ENCODE measurements at regions not wholly inside any gene's neighbourhood (a gene's known extent, or its start where the extent isn't known, plus 50 kb on each side); places are given as distances from the start of the nearest gene placed in this dataset.

DNA sequence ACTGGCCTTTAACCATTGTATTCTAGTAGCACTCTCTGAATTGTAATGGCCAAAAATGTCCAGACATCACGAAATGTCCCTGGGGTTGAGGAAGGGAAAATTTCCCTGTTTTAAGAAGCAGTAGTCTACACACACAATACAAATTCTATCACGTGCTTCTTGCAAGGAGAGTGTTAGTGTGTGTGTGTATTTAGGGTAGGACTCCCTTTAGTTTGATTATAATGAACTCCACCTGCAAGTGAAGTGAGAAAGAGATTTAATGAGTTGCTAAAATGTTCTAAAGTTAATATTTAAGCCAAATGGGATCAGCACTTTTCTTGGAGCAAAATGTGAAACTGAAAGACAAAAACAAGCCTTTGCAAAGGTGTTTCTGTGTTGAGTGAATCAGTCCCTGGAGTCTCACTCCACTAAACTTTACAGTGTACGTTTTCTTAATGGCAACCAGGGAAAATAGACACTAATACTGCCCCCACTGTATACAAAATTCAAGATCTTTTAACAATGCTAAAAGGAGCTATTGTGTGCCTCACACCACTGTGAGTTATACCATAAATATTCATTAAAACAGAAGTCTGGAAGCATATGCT, 590.3 kb upstream of the TENM4 start:
- Histone ChIP-seq H3K9ac (ENCODE audit: low read length) (no peak overlapping the region), H3K4me1 (ENCODE audit: control insufficient read depth, low read depth, low read length) (peaks cover 5% of the 10 kb centered on the region), H3K27ac (ENCODE audit: low read length) (no peak overlapping the region), H3K9me3 (ENCODE audit: control insufficient read depth, low read depth, low read length) (no peaks in the 10 kb centered on the region), H3K4me3 (ENCODE audit: low read length) (no peak overlapping the region), H3K27me3 (ENCODE audit: control insufficient read depth, insufficient read depth, low read length) (no peaks in the 10 kb centered on the region), H3K36me3 (ENCODE audit: control insufficient read depth, low read depth, low read length) (no peaks in the 10 kb centered on the region)

- H3K9me3 ChIP-seq (ENCODE audit: control insufficient read depth, low read depth, low read length), result no peaks in the 10 kb centered on the region
- no peak overlapping the region for H3K27ac ChIP-seq (ENCODE audit: low read length)
- H3K9ac ChIP-seq (ENCODE audit: low read length), result no peak overlapping the region
- no peaks in the 10 kb centered on the region for H3K36me3 ChIP-seq (ENCODE audit: control insufficient read depth, low read depth, low read length)
- H3K4me3 ChIP-seq (ENCODE audit: low read length), result no peak overlapping the region
- H3K27me3 ChIP-seq (ENCODE audit: control insufficient read depth, insufficient read depth, low read length), result no peaks in the 10 kb centered on the region
- H3K4me1 ChIP-seq (ENCODE audit: control insufficient read depth, low read depth, low read length), result peaks cover 5% of the 10 kb centered on the region
These were observed 588.2 kb upstream of the TENM4 start for GRCh38 chr11:80028998-80029397.

DNA sequence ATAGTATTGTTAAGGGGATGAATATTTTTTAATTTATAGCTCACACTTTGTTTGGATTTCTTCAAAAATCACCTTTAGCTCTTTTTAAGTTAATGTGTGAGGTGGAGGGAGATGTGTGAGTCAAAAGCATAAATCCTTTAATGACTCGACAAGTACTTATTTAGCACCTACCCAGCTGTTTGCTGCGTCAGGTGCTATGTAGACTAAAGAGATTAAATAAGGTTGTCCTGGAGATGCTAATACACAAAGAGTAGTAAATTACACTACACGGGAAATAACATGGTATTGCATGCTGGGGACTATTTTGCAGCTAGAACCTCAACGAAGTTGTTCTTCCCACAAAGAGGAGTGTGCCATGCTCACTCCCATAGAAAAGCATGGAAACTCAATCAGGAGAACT, 583.3 kb upstream of the TENM4 start:
- no peak overlapping the region for H3K4me3 ChIP-seq (ENCODE audit: low read length)
- H3K27me3 ChIP-seq (ENCODE audit: control insufficient read depth, insufficient read depth, low read length), result no peaks in the 10 kb centered on the region
- H3K4me1 ChIP-seq (ENCODE audit: control insufficient read depth, low read depth, low read length), result peaks cover 5% of the 10 kb centered on the region
- H3K9me3 ChIP-seq (ENCODE audit: control insufficient read depth, low read depth, low read length), result no peaks in the 10 kb centered on the region
- no peaks in the 10 kb centered on the region for H3K36me3 ChIP-seq (ENCODE audit: control insufficient read depth, low read depth, low read length)
- no peak overlapping the region for H3K27ac ChIP-seq (ENCODE audit: low read length)
- H3K9ac ChIP-seq (ENCODE audit: low read length), result no peak overlapping the region

- H3K4me1 ChIP-seq (ENCODE audit: control insufficient read depth, low read depth, low read length), result peaks cover under 1% of the 10 kb centered on the region
- H3K27ac ChIP-seq (ENCODE audit: low read length), result no peak overlapping the region
- no peaks in the 10 kb centered on the region for H3K9me3 ChIP-seq (ENCODE audit: control insufficient read depth, low read depth, low read length)
- no peaks in the 10 kb centered on the region for H3K27me3 ChIP-seq (ENCODE audit: control insufficient read depth, insufficient read depth, low read length)
- H3K9ac ChIP-seq (ENCODE audit: low read length), result no peak overlapping the region
- no peaks in the 10 kb centered on the region for H3K36me3 ChIP-seq (ENCODE audit: control insufficient read depth, low read depth, low read length)
- no peak overlapping the region for H3K4me3 ChIP-seq (ENCODE audit: low read length)
These were observed 582.6 kb upstream of the TENM4 start for GRCh38 chr11:80023386-80023785.

- Histone ChIP-seq H3K27me3 (ENCODE audit: control insufficient read depth, insufficient read depth, low read length) (no peaks in the 10 kb centered on the region), H3K27ac (ENCODE audit: low read length) (no peak overlapping the region), H3K9ac (ENCODE audit: low read length) (no peak overlapping the region), H3K4me1 (ENCODE audit: control insufficient read depth, low read depth, low read length) (no peaks in the 10 kb centered on the region), H3K9me3 (ENCODE audit: control insufficient read depth, low read depth, low read length) (no peaks in the 10 kb centered on the region), H3K36me3 (ENCODE audit: control insufficient read depth, low read depth, low read length) (no peaks in the 10 kb centered on the region), H3K4me3 (ENCODE audit: low read length) (no peak overlapping the region)
These were observed 569.7 kb upstream of the TENM4 start for GRCh38 chr11:80010536-80010935.

DNA sequence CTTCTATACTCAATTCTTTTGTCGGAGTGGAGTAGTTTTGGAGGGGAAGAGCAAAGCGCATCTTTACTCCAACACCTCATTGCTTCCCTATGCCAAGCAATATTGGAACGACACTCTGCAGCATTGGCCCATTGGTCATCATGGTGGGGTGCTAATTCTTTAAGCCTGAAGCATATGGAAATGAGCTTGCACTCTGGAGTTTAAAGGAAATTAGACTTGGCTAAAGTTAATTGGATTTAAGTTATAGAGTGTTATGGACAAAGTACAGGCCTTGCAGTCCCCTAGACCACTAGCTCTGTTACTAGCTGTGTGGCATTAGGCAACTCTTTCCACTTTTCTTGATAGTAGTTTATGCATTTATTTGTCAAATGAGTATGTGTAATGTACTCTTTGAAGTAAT, 568.3 kb upstream of the TENM4 start:
- no peaks in the 10 kb centered on the region for H3K4me1 ChIP-seq (ENCODE audit: control insufficient read depth, low read depth, low read length)
- H3K36me3 ChIP-seq (ENCODE audit: control insufficient read depth, low read depth, low read length), result no peaks in the 10 kb centered on the region
- H3K27me3 ChIP-seq (ENCODE audit: control insufficient read depth, insufficient read depth, low read length), result no peaks in the 10 kb centered on the region
- H3K9ac ChIP-seq (ENCODE audit: low read length), result no peak overlapping the region
- H3K4me3 ChIP-seq (ENCODE audit: low read length), result no peak overlapping the region
- no peak overlapping the region for H3K27ac ChIP-seq (ENCODE audit: low read length)
- no peaks in the 10 kb centered on the region for H3K9me3 ChIP-seq (ENCODE audit: control insufficient read depth, low read depth, low read length)

GRCh38 chr11:80007616-80008015, 566.8 kb upstream of the TENM4 start:
- H3K4me1 ChIP-seq (ENCODE audit: control insufficient read depth, low read depth, low read length), result no peaks in the 10 kb centered on the region
- no peak overlapping the region for H3K27ac ChIP-seq (ENCODE audit: low read length)
- H3K36me3 ChIP-seq (ENCODE audit: control insufficient read depth, low read depth, low read length), result no peaks in the 10 kb centered on the region
- no peak overlapping the region for H3K9ac ChIP-seq (ENCODE audit: low read length)
- no peak overlapping the region for H3K4me3 ChIP-seq (ENCODE audit: low read length)
- no peaks in the 10 kb centered on the region for H3K9me3 ChIP-seq (ENCODE audit: control insufficient read depth, low read depth, low read length)
- H3K27me3 ChIP-seq (ENCODE audit: control insufficient read depth, insufficient read depth, low read length), result no peaks in the 10 kb centered on the region

DNA sequence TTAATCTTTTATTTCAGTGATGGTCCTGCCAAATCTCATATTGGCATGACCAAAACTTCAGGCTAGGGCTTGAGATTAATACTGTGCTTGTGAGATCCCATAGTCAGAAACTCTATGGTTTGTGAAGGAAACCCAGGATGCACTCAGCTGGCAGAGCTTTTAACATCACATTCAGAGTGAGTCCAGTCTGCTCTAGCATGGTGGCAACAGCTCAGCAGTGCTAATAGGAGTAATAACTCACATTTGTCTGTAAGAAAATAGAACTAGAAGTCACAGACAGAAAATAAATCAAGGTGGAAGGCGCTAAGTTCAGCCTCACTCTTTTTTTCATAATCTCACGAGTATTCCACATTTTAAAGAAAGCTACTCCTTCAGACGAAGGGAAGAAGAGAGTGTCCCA, 549.3 kb upstream of the TENM4 start:
- no peak overlapping the region for H3K9ac ChIP-seq (ENCODE audit: low read length)
- no peak overlapping the region for H3K4me3 ChIP-seq (ENCODE audit: low read length)
- H3K4me1 ChIP-seq (ENCODE audit: control insufficient read depth, low read depth, low read length), result no peaks in the 10 kb centered on the region
- H3K27ac ChIP-seq (ENCODE audit: low read length), result no peak overlapping the region
- no peaks in the 10 kb centered on the region for H3K27me3 ChIP-seq (ENCODE audit: control insufficient read depth, insufficient read depth, low read length)
- no peaks in the 10 kb centered on the region for H3K9me3 ChIP-seq (ENCODE audit: control insufficient read depth, low read depth, low read length)
- no peaks in the 10 kb centered on the region for H3K36me3 ChIP-seq (ENCODE audit: control insufficient read depth, low read depth, low read length)

GRCh38 chr11:79982185-79982584, 541.4 kb upstream of the TENM4 start:
- H3K4me1 ChIP-seq (ENCODE audit: control insufficient read depth, low read depth, low read length), result peaks cover 3% of the 10 kb centered on the region
- H3K9ac ChIP-seq (ENCODE audit: low read length), result no peak overlapping the region
- H3K4me3 ChIP-seq (ENCODE audit: low read length), result no peak overlapping the region
- no peak overlapping the region for H3K27ac ChIP-seq (ENCODE audit: low read length)
- no peaks in the 10 kb centered on the region for H3K27me3 ChIP-seq (ENCODE audit: control insufficient read depth, insufficient read depth, low read length)
- no peaks in the 10 kb centered on the region for H3K36me3 ChIP-seq (ENCODE audit: control insufficient read depth, low read depth, low read length)
- H3K9me3 ChIP-seq (ENCODE audit: control insufficient read depth, low read depth, low read length), result no peaks in the 10 kb centered on the region

DNA sequence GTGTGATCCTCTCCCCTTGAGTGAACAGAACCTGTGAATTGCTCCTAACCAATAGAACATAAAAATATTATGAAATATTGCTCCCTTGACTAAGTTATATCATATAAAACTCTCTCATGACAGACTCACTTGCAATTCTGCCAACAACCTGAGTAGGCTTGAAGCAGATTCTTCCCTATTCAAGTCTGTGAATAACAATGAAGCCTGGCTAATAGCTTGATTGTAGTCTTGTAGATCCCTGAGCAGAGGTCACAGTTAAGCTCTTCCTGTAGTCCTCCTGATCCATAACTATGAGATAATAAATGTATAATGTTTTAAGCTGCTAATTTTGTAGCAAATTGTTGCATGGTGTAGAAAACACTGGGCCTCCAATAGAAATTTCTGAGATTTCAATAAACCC, 540.1 kb upstream of the TENM4 start:
- H3K36me3 ChIP-seq (ENCODE audit: control insufficient read depth, low read depth, low read length), result no peaks in the 10 kb centered on the region
- H3K27ac ChIP-seq (ENCODE audit: low read length), result no peak overlapping the region
- H3K4me3 ChIP-seq (ENCODE audit: low read length), result no peak overlapping the region
- H3K9ac ChIP-seq (ENCODE audit: low read length), result no peak overlapping the region
- H3K4me1 ChIP-seq (ENCODE audit: control insufficient read depth, low read depth, low read length), result peaks cover 3% of the 10 kb centered on the region
- no peaks in the 10 kb centered on the region for H3K27me3 ChIP-seq (ENCODE audit: control insufficient read depth, insufficient read depth, low read length)
- H3K9me3 ChIP-seq (ENCODE audit: control insufficient read depth, low read depth, low read length), result no peaks in the 10 kb centered on the region

DNA sequence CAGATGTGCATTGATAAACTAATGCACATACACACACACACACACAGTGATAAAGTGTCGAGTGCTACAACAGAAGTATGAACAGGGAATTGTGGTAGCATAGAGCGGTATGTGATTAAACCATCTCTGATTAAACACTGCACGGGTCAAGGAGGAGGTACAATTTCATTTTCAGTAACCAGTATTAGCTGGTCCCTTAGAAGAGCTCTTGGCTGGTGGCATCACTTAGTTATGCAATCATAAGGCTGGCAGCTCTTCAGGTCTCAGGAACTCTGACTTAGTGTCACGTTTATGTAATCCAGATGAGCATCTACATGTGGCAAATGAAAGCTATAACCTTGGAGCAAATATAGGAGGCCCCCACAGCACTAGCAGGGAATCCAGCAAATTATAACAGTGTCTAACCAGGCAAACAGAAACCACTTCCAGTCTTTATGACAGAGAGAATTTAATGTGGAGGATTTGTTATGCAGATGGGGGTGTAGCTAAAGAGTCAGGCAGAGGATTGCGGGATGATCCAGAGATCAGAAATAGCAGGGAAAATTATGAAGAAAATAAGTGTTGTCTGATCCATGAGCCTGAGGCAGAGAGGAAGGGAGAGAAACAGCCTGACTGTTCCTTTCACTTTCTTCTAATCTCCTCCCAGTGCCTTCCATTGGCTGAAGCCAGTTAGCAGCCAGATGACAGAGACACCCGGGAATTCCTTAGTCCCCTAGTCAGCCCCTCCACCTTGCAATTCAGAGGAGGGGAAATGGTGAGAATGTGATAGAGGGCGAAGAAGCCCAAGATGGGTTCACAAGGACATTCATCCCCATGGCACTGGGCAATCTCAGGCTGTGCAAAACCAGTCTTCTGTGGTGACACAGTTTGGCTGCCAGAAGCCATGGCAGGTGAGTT, 533.1 kb upstream of the TENM4 start:
- Histone ChIP-seq H3K9ac (ENCODE audit: low read length) (no peak overlapping the region), H3K36me3 (ENCODE audit: control insufficient read depth, low read depth, low read length) (no peaks in the 10 kb centered on the region), H3K4me1 (ENCODE audit: control insufficient read depth, low read depth, low read length) (no peaks in the 10 kb centered on the region), H3K27ac (ENCODE audit: low read length) (no peak overlapping the region), H3K27me3 (ENCODE audit: control insufficient read depth, insufficient read depth, low read length) (no peaks in the 10 kb centered on the region), H3K9me3 (ENCODE audit: control insufficient read depth, low read depth, low read length) (no peaks in the 10 kb centered on the region), H3K4me3 (ENCODE audit: low read length) (no peak overlapping the region)

GRCh38 chr11:79971255-79971654, 530.4 kb upstream of the TENM4 start:
- Histone ChIP-seq H3K4me1 (ENCODE audit: control insufficient read depth, low read depth, low read length) (no peaks in the 10 kb centered on the region), H3K9me3 (ENCODE audit: control insufficient read depth, low read depth, low read length) (no peaks in the 10 kb centered on the region), H3K4me3 (ENCODE audit: low read length) (no peak overlapping the region), H3K27me3 (ENCODE audit: control insufficient read depth, insufficient read depth, low read length) (no peaks in the 10 kb centered on the region), H3K9ac (ENCODE audit: low read length) (no peak overlapping the region), H3K27ac (ENCODE audit: low read length) (no peak overlapping the region), H3K36me3 (ENCODE audit: control insufficient read depth, low read depth, low read length) (no peaks in the 10 kb centered on the region)
